Thyroid gland (tissue), 4 donors: ENCODE measurements at regions not wholly inside any gene's neighbourhood (a gene's known extent, or its start where the extent isn't known, plus 50 kb on each side); places are given as distances from the start of the nearest gene placed in this dataset.
A peak's percentile ranks its signal among the peaks of the same experiment; 100 is the strongest.

ENCODE experiments used
- DNase-seq, 2 donors: peaks; one replicate each; pipeline ENCODE4 v3.0.0-alpha.2; 2019
- H3K27ac ChIP-seq, 3 donors: fragments of 200-600 bp; sonication (generic); 1 replicate in 2 of 3; 2 replicates in 1 of 3; pipeline ENCODE4 v1.5.1; 2016 to 2019; ENCODE audit warnings: mild to moderate bottlenecking in 1 of 3, moderate library complexity in 1 of 3
- H3K27me3 ChIP-seq: fragments of 200-600 bp; sonication (generic); one replicate; pipeline ENCODE4 v1.5.1; 2019
- H3K36me3 ChIP-seq, 2 donors: fragments of 200-600 bp; sonication (generic); one replicate each; pipeline ENCODE4 v1.5.1; 2016 to 2019
- H3K4me1 ChIP-seq, 2 donors: fragments of 200-600 bp; sonication (generic); one replicate each; pipeline ENCODE4 v1.5.1; 2017 to 2019
- H3K4me3 ChIP-seq, 3 donors: fragments of 200-600 bp; sonication (generic); replicated peaks in 1 of 3; 1 replicate in 2 of 3; 2 replicates in 1 of 3; pipeline ENCODE4 v1.5.1; 2016; ENCODE audit warnings: mild to moderate bottlenecking in 1 of 3
- H3K9me3 ChIP-seq: fragments of 200-600 bp; sonication (generic); one replicate; pipeline ENCODE4 v1.5.1; 2017
- POLR2A ChIP-seq, 2 donors: fragments of 450-650 bp; IDR thresholded peaks; one replicate each; pipeline ENCODE4 v1.6.1; 2017; ENCODE audit warnings: antibody characterized with exemption in 2 of 2, mild to moderate bottlenecking in 2 of 2, moderate library complexity in 1 of 2
- WGBS, 2 donors: methylation state at CpG; one replicate each; pipeline ENCODE4 v1.1.5; 2017; 5-methylcytosine and 5-hydroxymethylcytosine counted together
- intact Hi-C: fragments of 100-400 bp; cut with DNase I; formaldehyde crosslinking; loops from one replicate; pipeline ENCODE4 v1.15.1; 2023
- TF ChIP-seq, protein P1 (sequence below), 6 experiments: fragments of 200-600 bp in 3 of 6; fragments of 450-650 bp in 3 of 6; sonication (generic) in 3 of 6; IDR thresholded peaks; one replicate each; pipeline ENCODE4 v1.5.1; 2016 to 2019; ENCODE audit warnings: antibody characterized with exemption in 6 of 6, mild to moderate bottlenecking in 2 of 6, inconsistent platforms in 1 of 6, moderate library complexity in 1 of 6

DNA sequence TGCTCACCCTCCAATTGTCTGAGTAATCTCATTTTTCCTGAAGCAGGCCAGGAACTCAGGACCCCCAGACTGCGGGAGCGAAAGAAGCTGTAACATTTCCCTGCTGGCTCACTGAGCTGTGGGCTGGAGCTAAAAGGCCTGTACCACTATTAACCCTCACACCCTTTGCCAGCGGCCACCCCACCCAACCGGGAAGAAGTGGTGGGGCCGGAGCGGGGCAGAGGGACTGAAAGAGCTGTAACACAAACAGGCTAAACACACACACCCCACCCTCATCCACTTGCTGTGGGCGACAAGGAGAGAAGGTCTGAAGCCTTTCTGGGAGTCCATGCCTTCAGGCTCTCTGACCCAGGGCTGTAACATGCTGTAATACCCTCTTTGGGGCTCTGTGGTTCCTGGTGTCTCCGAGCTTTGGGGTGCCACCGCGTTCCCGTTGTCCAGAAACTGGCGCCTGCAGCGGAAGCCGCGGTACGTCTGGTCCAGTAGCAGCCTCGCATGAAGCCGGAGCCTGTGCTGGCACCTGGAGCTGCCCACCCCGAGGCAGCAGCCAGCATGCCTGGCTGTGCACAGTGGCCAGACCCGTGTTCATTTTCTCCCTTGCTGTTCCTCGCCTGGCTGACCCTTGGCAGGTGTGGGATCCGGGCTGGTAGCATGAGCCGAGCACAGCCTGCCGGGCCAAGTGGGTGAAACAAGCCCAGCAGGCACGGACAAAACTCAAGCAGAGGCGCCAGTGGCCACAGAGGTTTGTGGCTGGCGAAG lies 345.5 kb upstream of the MGAT4C start:
- H3K36me3 ChIP-seq = no peaks in the 10 kb centered on the region
- no peak overlapping the region for H3K4me3 ChIP-seq
- no peak for DNase-seq
- no peak overlapping the region for H3K27ac ChIP-seq
- intact Hi-C loops = no loop called here
- H3K9me3 ChIP-seq = no peaks in the 10 kb centered on the region
- H3K27me3 ChIP-seq = no peaks in the 10 kb centered on the region
- no peaks in the 10 kb centered on the region for H3K4me1 ChIP-seq
- 87 to 90% methylated on average over 26 of the region's 27 CpGs for WGBS, 2 donors
- TF ChIP-seq POLR2A (IDR thresholded peaks at IDR 0.05) = no peak
- TF ChIP-seq, protein P1, sequence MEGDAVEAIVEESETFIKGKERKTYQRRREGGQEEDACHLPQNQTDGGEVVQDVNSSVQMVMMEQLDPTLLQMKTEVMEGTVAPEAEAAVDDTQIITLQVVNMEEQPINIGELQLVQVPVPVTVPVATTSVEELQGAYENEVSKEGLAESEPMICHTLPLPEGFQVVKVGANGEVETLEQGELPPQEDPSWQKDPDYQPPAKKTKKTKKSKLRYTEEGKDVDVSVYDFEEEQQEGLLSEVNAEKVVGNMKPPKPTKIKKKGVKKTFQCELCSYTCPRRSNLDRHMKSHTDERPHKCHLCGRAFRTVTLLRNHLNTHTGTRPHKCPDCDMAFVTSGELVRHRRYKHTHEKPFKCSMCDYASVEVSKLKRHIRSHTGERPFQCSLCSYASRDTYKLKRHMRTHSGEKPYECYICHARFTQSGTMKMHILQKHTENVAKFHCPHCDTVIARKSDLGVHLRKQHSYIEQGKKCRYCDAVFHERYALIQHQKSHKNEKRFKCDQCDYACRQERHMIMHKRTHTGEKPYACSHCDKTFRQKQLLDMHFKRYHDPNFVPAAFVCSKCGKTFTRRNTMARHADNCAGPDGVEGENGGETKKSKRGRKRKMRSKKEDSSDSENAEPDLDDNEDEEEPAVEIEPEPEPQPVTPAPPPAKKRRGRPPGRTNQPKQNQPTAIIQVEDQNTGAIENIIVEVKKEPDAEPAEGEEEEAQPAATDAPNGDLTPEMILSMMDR (IDR thresholded peaks at IDR 0.05) = no peak

DNA sequence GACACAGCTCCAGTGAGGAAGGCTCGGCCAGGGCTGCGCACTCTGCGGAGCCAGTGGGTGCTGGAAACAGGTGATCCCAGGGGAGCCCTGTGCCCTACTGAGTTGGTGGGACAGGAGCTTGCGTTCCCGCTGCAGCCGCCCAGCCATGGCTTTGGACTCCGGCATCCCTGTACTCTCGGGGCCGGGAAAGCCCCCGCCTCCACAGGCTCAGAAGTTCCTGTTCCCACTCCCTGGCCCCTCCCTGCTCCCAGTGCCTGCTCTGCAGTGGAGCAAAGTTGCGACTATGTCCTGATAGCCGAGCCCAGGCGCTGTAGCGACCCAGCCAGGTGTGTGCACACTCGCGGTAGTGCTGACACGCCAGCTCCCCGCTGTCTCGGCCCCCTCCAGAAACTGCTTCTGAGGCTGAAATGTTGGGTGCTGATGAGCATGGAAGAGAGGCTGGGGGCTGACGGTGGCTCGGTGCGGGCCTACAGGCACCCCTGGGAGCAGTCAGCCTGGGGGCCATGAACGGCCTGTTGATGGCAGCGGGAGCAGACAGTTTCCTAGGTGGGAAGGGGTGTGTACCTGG lies 344.6 kb upstream of the MGAT4C start:
- Histone ChIP-seq H3K27me3 (no peaks in the 10 kb centered on the region), H3K4me3 (no peak overlapping the region), H3K27ac (no peak overlapping the region), H3K36me3 (no peaks in the 10 kb centered on the region), H3K9me3 (no peaks in the 10 kb centered on the region), H3K4me1 (no peaks in the 10 kb centered on the region)
- TF ChIP-seq, protein P1 (IDR thresholded peaks at IDR 0.05) = no peak
- no peak for TF ChIP-seq POLR2A (IDR thresholded peaks at IDR 0.05)
- WGBS, 2 donors = 93 to 96% methylated on average over 21 to 24 of the region's 24 CpGs
- intact Hi-C loops = no loop called here
- peak in 1 of 2 donors; percentile 1 for DNase-seq

DNA sequence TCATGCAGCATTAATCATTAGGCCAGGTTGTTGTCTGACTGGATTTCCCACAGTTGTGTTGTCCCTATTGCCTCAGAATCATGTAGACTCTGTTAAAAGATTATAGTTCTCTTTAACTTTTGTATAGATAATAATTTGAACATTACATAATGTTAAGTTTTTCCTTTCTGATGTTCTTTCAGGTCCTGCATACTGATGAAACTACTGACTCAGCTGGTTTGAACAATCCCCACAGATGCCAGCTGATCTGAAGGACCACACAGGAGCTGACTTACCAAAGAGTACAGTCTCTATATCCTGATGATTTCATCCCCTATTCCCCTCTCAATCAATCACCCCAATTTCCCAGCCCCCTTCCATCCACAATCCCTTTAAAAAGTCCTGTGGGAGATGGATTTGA lies 341.2 kb upstream of the MGAT4C start:
- TF ChIP-seq, protein P1 (IDR thresholded peaks at IDR 0.05) = no peak
- TF ChIP-seq POLR2A (IDR thresholded peaks at IDR 0.05) = no peak
- H3K36me3 ChIP-seq = no peaks in the 10 kb centered on the region
- no peaks in the 10 kb centered on the region for H3K27me3 ChIP-seq
- no peaks in the 10 kb centered on the region for H3K4me1 ChIP-seq
- no peaks in the 10 kb centered on the region for H3K9me3 ChIP-seq
- H3K4me3 ChIP-seq = no peak overlapping the region
- DNase-seq = no peak
- intact Hi-C loops = no loop called here
- no peak overlapping the region for H3K27ac ChIP-seq

DNA sequence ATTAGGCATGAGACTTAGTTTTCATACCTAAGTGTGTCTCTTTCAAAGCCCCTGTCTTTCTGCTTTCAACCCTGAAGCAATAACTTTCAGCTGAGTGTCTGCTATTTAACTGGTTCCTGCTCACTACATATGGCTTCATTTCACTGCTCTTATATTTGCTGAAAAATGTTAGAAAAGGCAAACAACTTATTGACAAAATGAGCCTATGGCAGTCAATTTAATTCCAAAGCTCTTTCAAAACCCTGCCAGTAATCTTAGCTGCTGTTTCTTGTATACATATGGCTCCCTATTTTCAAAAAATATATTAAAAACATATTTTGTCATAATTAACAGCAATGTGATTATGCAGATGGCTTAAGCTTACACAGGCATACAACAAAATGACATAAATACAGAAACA lies 334.1 kb upstream of the MGAT4C start:
- no peak overlapping the region for H3K27ac ChIP-seq
- H3K9me3 ChIP-seq = no peaks in the 10 kb centered on the region
- DNase-seq = no peak
- no peak overlapping the region for H3K4me3 ChIP-seq
- H3K36me3 ChIP-seq = no peaks in the 10 kb centered on the region
- no peaks in the 10 kb centered on the region for H3K27me3 ChIP-seq
- H3K4me1 ChIP-seq = no peaks in the 10 kb centered on the region
- intact Hi-C loops = no loop called here
- TF ChIP-seq, protein P1 (IDR thresholded peaks at IDR 0.05) = no peak
- no peak for TF ChIP-seq POLR2A (IDR thresholded peaks at IDR 0.05)

DNA sequence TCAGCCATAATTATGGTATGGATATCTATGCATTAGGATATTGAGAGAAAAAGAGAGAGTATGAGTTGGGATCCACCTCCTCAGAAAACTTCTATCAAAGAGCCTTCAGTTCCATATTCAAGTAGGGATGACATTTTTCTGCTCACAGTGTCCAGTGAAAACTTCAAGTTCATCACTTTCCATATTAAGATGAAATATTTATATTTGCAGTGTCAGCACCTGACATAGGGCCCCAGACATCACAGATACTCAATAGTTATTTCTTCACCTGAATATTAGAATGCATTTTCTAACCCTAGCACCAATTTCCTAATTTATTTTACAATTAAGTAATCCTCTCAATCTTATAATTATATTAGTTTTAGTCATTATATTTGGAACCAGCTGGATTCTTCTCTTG lies 318.0 kb upstream of the MGAT4C start:
- Histone ChIP-seq H3K4me3 (no peak overlapping the region), H3K27me3 (no peaks in the 10 kb centered on the region), H3K27ac (no peak overlapping the region), H3K9me3 (no peaks in the 10 kb centered on the region), H3K4me1 (no peaks in the 10 kb centered on the region), H3K36me3 (no peaks in the 10 kb centered on the region)
- intact Hi-C loops = no loop called here
- TF ChIP-seq POLR2A (IDR thresholded peaks at IDR 0.05) = no peak
- TF ChIP-seq, protein P1 (IDR thresholded peaks at IDR 0.05) = no peak
- DNase-seq = no peak
